GM21526 (cell line): ENCODE measurements at regions not wholly inside any gene's neighbourhood (a gene's known extent, or its start where the extent isn't known, plus 50 kb on each side); places are given as distances from the start of the nearest gene placed in this dataset.

Experiments used
- ATAC-seq: cut with Tn5 transposase; IDR thresholded peaks from one replicate; pipeline ENCODE4 v1.9.1; 2021; ENCODE audit warnings: moderate library complexity; ENCODE audit not compliant: unreplicated experiment, low FRiP score

- no peak for ATAC-seq
Observed at GRCh38 chr2:177024765-177025164, 187.8 kb upstream of the HNRNPA3 start.

DNA sequence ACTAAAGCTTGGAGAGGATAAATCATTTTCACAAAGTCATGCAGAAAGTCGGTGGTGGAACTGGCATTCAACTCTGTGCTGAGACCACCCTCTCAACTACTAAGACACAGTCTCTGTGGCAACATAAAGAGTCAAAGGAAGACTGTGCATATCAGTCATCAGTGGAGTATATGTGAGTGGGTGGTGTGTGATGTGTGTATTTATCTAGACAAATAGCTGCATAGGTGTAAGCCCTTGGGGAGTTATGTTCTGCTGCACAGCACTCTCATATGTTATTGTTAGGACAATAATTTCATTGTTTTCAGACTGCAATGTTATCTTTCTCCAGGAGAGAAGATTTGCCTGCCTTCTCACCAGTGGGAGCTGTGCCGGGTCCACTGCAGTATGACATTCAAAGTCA is 186.3 kb upstream of the HNRNPA3 start:
- ATAC-seq: no peak

DNA sequence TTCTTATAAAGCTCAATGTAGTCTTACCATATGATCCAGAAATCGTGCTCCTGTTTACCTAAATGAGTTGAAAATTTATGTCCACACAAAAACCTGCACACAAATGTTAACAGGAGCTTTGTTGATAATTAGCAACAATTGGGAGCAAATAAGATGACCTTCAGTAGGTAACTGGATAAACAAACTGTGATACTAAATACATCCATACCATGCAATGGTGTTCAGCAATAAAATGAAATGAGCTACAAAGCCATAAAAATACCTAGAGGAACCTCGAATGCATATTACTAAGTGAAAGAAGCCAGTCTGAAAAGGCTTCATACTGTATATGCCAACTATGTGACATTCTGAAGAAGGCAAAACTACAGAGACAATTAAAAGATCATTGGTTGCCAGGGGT is 185.6 kb upstream of the HNRNPA3 start:
- ATAC-seq: no peak

DNA sequence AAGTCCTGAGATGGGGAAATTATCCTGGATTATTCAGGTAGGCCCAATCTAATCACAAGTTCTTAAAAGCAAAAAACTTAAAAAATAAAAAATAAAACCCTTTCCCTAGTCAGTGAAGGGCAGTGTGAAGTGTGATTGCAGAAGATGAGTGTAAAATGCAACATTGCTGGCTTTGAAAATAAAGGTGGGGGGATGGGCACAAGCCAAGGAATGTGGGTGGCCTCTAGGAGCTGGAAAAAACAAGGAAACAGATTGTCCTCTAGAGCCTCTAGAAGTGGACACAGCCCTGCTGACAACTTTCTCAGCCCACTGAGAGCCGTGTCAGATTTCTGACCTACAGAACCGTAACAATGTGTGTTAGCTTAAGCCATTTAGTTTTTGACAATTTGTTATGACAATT is 184.3 kb upstream of the HNRNPA3 start:
- ATAC-seq: no peak

DNA sequence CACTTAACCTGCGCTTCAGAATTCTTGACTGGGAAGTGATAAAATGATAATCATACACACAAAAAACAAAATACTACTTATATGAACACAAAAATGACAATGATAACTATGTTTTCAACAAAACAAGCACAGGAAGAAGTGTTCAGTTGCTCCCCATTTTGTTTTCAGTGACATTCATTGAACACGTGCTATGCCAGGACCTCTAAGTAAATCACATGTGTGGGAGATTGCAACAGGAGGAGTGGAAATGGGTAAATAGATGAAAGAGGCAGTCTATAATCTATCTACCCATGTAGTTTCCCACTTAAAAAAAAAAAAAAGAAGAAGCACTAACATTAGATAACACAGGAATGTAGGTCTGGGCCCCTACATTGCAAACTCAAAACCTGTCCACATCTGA is 183.5 kb upstream of the HNRNPA3 start:
- no peak for ATAC-seq

DNA sequence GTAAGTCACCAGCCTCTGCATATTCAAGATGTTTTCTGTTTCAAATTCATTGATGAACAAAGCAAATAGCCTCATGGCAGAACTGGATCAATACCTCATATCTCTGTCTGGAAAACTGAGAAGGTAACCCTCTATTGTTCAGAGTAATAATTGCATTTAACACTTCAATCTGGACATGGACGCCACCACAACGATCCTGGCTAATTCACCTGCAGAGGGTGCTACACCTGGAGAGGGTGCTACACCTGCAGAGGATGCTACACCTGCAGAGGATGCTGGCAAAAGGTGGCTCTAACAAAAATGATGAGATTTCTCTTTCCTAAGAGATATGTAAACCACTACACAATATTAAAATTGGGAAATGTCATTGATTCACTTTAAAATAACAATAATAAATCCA is 183.1 kb upstream of the HNRNPA3 start:
- no peak for ATAC-seq

DNA sequence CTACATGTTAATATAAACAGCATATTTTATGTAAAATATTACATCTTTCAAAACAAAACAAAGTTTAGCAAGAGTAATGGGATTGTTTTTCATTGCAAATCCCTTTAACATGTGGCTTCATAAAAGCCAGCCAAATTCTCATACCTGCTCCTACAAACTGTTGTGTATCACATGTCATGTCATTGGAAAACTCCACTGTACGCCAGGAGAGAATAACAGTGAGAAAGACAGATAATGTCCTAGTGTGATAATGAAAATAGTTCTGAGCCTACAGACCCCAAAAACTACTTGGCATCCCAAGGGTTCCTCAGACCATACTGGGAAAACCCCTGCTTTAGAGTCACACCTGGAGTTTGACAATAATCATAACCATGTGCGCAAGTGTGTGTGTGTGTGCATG is 182.7 kb upstream of the HNRNPA3 start:
- ATAC-seq: no peak

DNA sequence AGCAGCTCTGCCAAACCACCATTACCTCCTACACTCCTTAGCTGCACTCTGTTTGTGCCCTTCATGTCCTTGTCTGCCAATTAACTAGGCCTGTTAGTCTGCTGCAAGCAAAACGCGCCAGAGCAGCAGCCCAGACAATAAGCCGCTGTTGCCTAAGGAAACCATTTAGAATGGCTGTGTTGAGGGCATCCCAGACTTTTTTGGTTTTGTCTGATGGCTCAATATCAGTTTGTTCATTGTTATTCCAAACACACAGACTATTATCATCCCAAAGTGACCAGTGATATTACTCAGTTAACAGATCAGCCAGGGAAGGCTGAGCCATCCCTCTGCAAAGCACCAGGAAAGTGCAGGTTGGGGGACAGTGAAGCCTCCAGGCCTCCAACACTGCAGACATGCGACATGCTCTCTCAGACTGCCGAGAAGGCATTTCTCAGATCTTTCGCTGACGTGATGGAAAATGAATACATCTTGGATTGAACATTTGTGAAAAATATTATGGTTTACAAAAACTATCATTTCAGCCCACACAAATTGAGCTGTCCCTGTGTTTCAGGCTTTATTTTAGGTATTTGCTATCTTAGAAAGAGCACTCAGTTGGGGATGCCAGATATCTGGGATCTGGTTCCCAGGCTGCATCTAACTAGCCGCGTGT is 182.0 kb upstream of the HNRNPA3 start:
- ATAC-seq: no peak

DNA sequence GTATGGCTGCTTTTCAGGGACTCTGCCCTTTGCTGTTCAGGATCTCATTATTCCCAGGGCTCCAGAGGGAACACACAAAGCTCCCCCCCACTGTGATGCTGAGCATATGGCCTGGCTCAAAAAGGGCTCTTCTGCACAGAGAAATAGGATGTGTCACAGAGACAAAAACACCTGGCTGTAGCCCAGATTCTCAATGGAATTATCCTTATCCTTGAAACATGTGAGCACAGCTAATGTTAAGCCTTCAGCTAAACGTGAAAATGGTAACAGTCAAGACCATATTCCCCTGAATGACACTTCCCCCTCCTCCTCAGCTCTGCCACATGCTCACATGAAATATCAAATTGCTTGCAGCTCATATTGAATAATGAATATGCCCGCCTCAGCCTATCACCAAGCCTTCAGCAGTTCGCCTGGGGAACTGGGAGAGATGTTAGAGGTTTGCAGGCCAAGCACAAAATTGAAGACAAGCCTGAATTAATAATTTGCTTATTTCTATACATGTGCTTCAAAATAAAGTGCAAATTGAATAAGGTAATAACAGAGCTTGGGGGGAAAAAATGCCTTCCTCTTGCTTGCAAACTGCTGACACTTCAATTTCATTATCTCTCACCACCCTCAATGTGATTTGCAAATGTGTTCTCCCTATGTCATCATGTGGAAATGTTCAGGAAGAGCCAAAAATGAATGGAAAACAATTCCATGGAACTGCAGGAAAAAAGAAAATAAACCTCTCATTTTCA is 181.0 kb upstream of the HNRNPA3 start:
- no peak for ATAC-seq

DNA sequence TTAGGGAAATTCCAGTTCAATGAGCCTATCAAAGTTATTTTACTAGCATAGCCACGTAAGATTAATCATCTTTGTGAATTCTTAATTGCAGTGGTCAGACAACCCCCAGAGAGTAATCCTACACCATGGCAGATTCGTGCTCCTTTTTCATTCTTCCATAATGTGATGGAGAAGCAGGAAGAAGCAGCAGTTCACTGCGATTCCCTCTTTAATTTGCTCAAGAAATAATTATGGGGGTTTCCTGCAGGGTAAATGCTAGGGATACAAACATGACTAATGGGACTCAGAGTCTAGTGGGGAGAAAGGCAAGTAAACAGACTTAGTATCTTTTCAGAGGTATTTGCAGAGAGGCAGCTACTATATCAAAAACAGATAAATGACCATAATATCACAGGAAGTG is 175.8 kb upstream of the HNRNPA3 start:
- ATAC-seq: no peak

DNA sequence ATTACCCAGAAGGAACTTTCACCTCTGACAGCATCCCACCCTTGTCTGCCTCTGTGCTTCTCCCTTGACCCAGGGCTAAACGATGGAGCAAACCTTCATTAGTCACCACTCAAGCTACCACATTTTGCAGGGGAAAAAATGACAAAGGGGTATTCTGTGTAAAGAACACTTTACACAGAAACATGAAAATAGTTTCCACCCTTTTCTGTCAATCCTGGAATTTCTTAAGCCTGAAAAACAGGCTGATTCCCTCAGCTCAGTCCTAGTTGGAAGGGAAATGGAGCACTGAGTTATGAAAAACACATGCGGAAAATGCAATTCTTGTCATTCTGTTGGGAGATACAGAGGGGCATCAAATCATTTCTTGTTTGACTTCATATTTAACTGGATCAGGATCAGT is 175.0 kb upstream of the HNRNPA3 start:
- ATAC-seq: no peak

DNA sequence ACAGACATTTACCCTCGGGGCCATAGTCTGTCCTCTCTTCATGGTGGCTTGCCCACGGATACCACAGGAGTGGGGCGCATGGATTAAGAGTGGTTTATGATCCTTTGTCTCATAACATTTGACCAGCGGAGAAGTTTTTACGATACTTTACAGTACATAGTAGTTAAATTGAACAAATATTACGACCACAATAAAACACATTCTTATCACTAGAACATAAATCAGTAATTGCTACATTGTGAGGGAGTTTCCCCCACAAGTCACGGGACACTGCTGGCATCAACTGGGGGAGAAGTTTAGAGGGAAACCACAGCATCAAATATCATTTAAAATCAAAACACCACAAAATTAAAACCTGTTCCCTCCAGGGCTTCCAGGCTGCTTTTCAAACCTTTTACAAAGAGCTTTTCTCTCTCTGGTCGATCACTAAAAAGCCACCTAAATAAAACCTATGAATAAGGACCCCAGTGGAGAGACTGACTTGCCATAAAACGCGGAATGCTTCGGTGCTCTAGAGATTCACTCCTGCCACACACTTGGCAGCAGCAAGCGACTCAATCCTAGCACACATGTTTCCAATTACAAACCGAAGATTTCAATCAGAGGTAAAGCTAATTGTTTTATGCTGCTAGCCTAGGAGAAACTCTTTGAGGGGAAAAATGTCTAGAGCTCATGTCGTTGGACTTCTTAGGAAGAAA is 173.7 kb upstream of the HNRNPA3 start:
- no peak for ATAC-seq

DNA sequence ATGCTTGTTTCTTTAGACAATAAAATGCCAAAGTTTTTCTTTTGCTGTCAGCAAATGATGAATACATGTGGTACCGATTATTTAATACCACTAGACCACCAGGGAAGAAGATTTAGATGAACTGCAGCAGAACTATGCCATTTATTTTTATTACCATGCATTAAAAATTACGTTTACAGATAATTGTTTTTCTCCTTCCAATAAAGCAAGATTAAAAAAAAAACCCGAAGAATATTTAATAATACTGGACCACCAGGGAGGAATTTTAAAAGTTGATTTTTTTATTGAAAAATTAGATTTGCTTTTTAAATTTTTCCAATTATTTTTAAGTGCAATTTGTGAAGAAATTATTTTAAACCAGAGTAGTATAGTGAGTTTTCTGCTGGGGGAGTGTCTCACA is 170.3 kb upstream of the HNRNPA3 start:
- ATAC-seq: no peak

- ATAC-seq: no peak
Observed at GRCh38 chr2:177044671-177045070, 167.9 kb upstream of the HNRNPA3 start.

- ATAC-seq: no peak
Observed at GRCh38 chr2:177048981-177049380, 163.6 kb upstream of the HNRNPA3 start.

- ATAC-seq: no peak
Observed at GRCh38 chr2:177051278-177051677, 161.3 kb upstream of the HNRNPA3 start.

- no peak for ATAC-seq
Observed at GRCh38 chr2:177052471-177052870, 160.1 kb upstream of the HNRNPA3 start.

GRCh38 chr2:177053038-177053437 is 159.6 kb upstream of the HNRNPA3 start:
- ATAC-seq: no peak

- no peak for ATAC-seq
Observed at GRCh38 chr2:177053716-177054115, 158.9 kb upstream of the HNRNPA3 start.

GRCh38 chr2:177056481-177056929 is 156.1 kb upstream of the HNRNPA3 start:
- no peak for ATAC-seq

GRCh38 chr2:177058747-177059146 is 153.8 kb upstream of the HNRNPA3 start:
- peak; percentile 61 for ATAC-seq

DNA sequence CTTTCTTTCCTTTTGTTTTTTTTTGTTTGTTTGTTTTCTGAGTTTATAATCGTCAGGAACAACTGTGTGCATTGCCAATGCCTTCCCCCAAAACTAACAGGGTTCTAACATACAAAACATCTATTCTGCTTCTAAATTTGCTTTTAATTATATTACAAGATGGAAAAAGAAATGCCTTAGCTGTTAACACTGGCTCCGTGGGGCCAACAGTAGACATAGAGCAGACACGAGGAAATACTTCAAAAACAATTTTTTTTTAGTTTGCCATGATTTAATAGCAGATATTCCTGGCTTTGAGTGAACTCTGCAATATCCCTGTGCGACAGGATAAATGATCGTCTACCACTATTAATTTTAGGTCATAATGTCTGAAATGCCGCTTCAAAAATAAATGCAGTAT is 153.3 kb upstream of the HNRNPA3 start:
- no peak for ATAC-seq
